T-cell (primary cell): ENCODE measurements at regions not wholly inside any gene's neighbourhood (a gene's known extent, or its start where the extent isn't known, plus 50 kb on each side); places are given as distances from the start of the nearest gene placed in this dataset.

Source experiments
- ATAC-seq, 4 experiments: fragments of 200-7000 bp in 3 of 4; fragments of 150-1000 bp in 1 of 4; cut with Tn5 transposase; replicated peaks in 1 of 4; 1 replicate in 3 of 4; 2 replicates in 1 of 4; pipeline ENCODE4 v1.10.0; 2021; ENCODE audit warnings: moderate library complexity in 3 of 4, mild to moderate bottlenecking in 2 of 4, moderate number of reproducible peaks in 1 of 4
- CTCF ChIA-PET, 2 donors: fragments of 300-600 bp; sonication (Branson Sonifier 250); formaldehyde crosslinking; loops; one replicate each; lab custom pipeline; 2022; ENCODE audit warnings: antibody characterized with exemption in 2 of 2; lab: Charles Lee
- POLR2A ChIA-PET, 2 donors: fragments of 300-600 bp; sonication (Branson Sonifier 250); formaldehyde crosslinking; loops; one replicate each; lab custom pipeline; 2022; ENCODE audit warnings: antibody characterized with exemption in 2 of 2; lab: Charles Lee
- DNase-seq, 35 experiments: peaks; one replicate each; pipeline versions ENCODE4 v3.0.0 to v3.0.0-alpha.2; 2013 to 2023
- H3K27ac ChIP-seq: one replicate; pipeline ENCODE4 v1.5.1; 2013; ENCODE audit warnings: low read length
- H3K27me3 ChIP-seq, 2 experiments: replicated peaks in 1 of 2; 1 replicate in 1 of 2; 2 replicates in 1 of 2; pipeline versions ENCODE4 v1.6.1 to v1.7.0; 2013; ENCODE audit warnings: low read length in 1 of 2, mixed read lengths in 1 of 2; ENCODE audit not compliant: control insufficient read depth in 2 of 2, insufficient read depth in 2 of 2; ENCODE audit errors: extremely low read depth in 1 of 2
- H3K36me3 ChIP-seq, 2 donors: 1 replicate in 1 of 2; 2 replicates in 1 of 2; pipeline versions ENCODE4 v1.6.1 to v1.7.0; 2013; ENCODE audit warnings: low read length in 1 of 2; ENCODE audit not compliant: control insufficient read depth in 2 of 2, insufficient read depth in 1 of 2; ENCODE audit errors: extremely low read depth in 1 of 2
- H3K4me1 ChIP-seq, 2 experiments: 1 replicate in 1 of 2; 2 replicates in 1 of 2; pipeline versions ENCODE4 v1.6.1 to v1.7.0; 2013; ENCODE audit warnings: low read length in 2 of 2, mixed read lengths in 1 of 2; ENCODE audit not compliant: insufficient read depth in 2 of 2, control insufficient read depth in 1 of 2; ENCODE audit errors: extremely low read depth in 1 of 2
- H3K4me3 ChIP-seq, 2 donors: 1 replicate in 1 of 2; 2 replicates in 1 of 2; pipeline versions ENCODE4 v1.5.1 to v1.7.0; 2013; ENCODE audit warnings: mild to moderate bottlenecking in 2 of 2, low read length in 1 of 2, moderate library complexity in 1 of 2; ENCODE audit not compliant: control insufficient read depth in 1 of 2; ENCODE audit errors: extremely low read depth in 1 of 2
- H3K9me3 ChIP-seq: 2 replicates; pipeline ENCODE4 v1.7.0; 2013
- H3K27ac Mint-ChIP-seq, 2 donors: one replicate each; pipeline ENCODE4 v1.8.0; 2020 to 2021; ENCODE audit warnings: mild to moderate bottlenecking in 2 of 2, mixed read lengths in 2 of 2
- H3K27me3 Mint-ChIP-seq, 2 donors: one replicate each; pipeline ENCODE4 v1.8.0; 2021 to 2022; ENCODE audit warnings: mixed read lengths in 2 of 2
- H3K36me3 Mint-ChIP-seq: one replicate; pipeline ENCODE4 v1.8.0; 2021; ENCODE audit warnings: mixed read lengths
- H3K4me1 Mint-ChIP-seq, 3 donors: one replicate each; pipeline ENCODE4 v1.8.0; 2020 to 2022; ENCODE audit warnings: mixed read lengths in 3 of 3, mild to moderate bottlenecking in 1 of 3
- H3K4me3 Mint-ChIP-seq, 3 donors: one replicate each; pipeline ENCODE4 v1.8.0; 2020 to 2022; ENCODE audit warnings: mild to moderate bottlenecking in 3 of 3, mixed read lengths in 3 of 3, moderate library complexity in 3 of 3
- H3K9me3 Mint-ChIP-seq, 3 donors: one replicate each; pipeline ENCODE4 v1.8.0; 2020 to 2022; ENCODE audit warnings: mixed read lengths in 3 of 3
- WGBS: methylation state at CpG from one replicate; pipeline ENCODE4 v1.1.5; 2013; ENCODE audit warnings: missing lambda C conversion rate; ENCODE audit not compliant: insufficient coverage; 5-methylcytosine and 5-hydroxymethylcytosine counted together

DNA sequence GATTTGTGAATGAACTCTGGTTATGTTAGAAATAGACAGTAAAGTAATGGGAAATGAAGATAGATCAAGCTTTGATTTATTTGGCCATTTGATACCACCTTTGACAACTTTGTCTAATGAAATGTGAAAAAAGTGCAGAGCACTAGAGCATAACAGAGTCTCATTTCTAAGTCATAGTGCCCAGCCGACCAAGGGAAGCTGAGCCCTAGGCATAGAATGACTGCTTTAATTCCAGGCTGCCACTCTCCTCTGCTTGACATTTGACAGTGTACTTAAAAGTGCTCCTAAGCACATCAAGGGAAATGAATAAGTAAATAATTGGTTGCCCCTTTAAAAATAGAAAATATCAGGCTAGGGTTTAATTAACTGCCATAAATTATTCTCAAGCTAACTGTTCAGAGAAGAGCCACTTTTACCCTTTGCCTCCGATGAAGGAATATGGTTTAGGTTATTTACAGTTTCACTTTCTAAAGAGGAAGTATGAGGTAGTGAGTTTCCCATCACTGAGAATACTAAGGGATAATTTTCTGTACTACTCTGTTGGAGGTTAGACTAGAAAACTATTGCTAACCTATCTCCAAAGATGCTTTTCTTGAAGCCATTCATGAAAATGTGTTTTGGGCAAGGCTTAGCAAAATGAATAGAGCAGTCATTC is 591.6 kb downstream of the REEP3 start:
- ATAC-seq (no peak), DNase-seq (no peak)
- no peak overlapping the region for H3K4me3 ChIP-seq
- Mint-ChIP-seq H3K4me3 (no peak overlapping the region), H3K36me3 (no peaks in the 10 kb centered on the region), H3K27me3 (peaks cover 0 to 3% of the 10 kb centered on the region in 2 donors), H3K4me1 (peaks cover 3 to 10% (median 3%) of the 10 kb centered on the region in 3 donors), H3K27ac (no peak overlapping the region), H3K9me3 (no peaks in the 10 kb centered on the region)
- H3K27ac ChIP-seq, result no peak overlapping the region
- H3K4me1 ChIP-seq, result no peaks in the 10 kb centered on the region
- POLR2A ChIA-PET, result interaction anchor here in 1 of 2 donors (0.5 kb wide), 1 partner anchor 70 kb away, joined by 6 read pairs; no protein-coding TSS in a partner anchor
- CTCF ChIA-PET, result no interaction called here
- no peaks in the 10 kb centered on the region for H3K27me3 ChIP-seq
- H3K9me3 ChIP-seq, result no peaks in the 10 kb centered on the region
- WGBS, result no CpG with 5 or more reads among the region's 2 CpGs
- no peaks in the 10 kb centered on the region for H3K36me3 ChIP-seq

DNA sequence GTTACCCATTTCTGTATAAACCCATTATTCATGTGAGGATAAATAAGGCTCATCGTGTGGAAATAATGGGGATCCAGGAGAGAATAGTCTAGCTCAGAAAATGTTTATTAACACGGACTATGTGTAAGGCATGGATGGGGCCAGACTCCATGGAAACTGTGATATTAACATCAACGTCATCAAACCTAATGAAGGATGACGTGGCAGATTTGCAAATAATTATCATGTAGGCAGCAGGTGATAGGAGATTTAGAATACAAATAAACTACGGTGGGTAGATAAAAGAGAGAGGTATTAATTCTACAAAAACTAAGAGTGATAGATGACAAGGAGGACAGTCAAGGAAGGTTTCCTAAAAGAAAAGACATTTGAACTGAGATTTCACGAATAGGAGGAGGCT is 592.2 kb downstream of the REEP3 start:
- no peak overlapping the region for H3K4me3 ChIP-seq
- H3K27ac ChIP-seq, result no peak overlapping the region
- ATAC-seq, result no peak
- Mint-ChIP-seq H3K4me1 (peaks cover 3 to 10% (median 3%) of the 10 kb centered on the region in 3 donors), H3K9me3 (no peaks in the 10 kb centered on the region), H3K27ac (no peak overlapping the region), H3K27me3 (peaks cover 0 to 3% of the 10 kb centered on the region in 2 donors), H3K4me3 (no peak overlapping the region), H3K36me3 (no peaks in the 10 kb centered on the region)
- no peaks in the 10 kb centered on the region for H3K36me3 ChIP-seq
- no peaks in the 10 kb centered on the region for H3K27me3 ChIP-seq
- no peak for DNase-seq
- ChIA-PET POLR2A (interaction anchor here in 1 of 2 donors (0.5 kb wide), 1 partner anchor 71 kb away, joined by 6 read pairs; no protein-coding TSS in a partner anchor), CTCF (no interaction called here)
- 79% methylated on average over 4 of the region's 6 CpGs for WGBS
- no peaks in the 10 kb centered on the region for H3K9me3 ChIP-seq
- no peaks in the 10 kb centered on the region for H3K4me1 ChIP-seq

DNA sequence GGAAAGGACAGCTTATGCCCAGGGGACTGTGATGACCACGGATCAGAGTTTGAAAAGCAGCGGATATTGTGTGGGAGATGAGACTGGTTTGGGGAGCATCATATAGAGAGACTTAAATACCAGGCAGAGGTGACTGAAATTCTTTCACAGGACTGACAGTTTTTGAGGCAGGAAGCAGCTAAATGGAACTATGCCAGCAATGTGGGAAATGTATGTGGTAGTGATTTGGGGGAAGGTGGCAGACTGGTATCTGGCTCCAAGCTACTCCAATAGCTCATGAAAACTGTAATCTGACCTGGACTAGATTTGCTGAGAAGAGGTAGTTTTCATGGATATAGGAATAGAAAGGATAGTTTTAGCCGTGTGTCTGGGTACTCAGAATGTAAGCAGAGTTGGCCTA is 592.6 kb downstream of the REEP3 start:
- POLR2A ChIA-PET, result interaction anchor here in 1 of 2 donors (0.6 kb wide), 1 partner anchor 139 kb away, joined by 3 read pairs; no protein-coding TSS in a partner anchor
- no peaks in the 10 kb centered on the region for H3K9me3 Mint-ChIP-seq
- Histone ChIP-seq H3K36me3 (no peaks in the 10 kb centered on the region), H3K9me3 (no peaks in the 10 kb centered on the region), H3K27me3 (no peaks in the 10 kb centered on the region), H3K4me3 (no peak overlapping the region), H3K4me1 (no peaks in the 10 kb centered on the region), H3K27ac (no peak overlapping the region)
- no peaks in the 10 kb centered on the region for H3K36me3 Mint-ChIP-seq
- H3K4me1 Mint-ChIP-seq, result peaks cover 3 to 10% (median 3%) of the 10 kb centered on the region in 3 donors
- no peak overlapping the region for H3K27ac Mint-ChIP-seq
- H3K4me3 Mint-ChIP-seq, result no peak overlapping the region
- peaks cover 0 to 3% of the 10 kb centered on the region in 2 donors for H3K27me3 Mint-ChIP-seq
- ATAC-seq (no peak), DNase-seq (no peak)
- CTCF ChIA-PET, result interaction anchor here in 1 of 2 donors (0.9 kb wide), 1 partner anchor 21 kb away, joined by 3 read pairs; no protein-coding TSS in a partner anchor
- 55% methylated on average over 2 of the region's 3 CpGs for WGBS

DNA sequence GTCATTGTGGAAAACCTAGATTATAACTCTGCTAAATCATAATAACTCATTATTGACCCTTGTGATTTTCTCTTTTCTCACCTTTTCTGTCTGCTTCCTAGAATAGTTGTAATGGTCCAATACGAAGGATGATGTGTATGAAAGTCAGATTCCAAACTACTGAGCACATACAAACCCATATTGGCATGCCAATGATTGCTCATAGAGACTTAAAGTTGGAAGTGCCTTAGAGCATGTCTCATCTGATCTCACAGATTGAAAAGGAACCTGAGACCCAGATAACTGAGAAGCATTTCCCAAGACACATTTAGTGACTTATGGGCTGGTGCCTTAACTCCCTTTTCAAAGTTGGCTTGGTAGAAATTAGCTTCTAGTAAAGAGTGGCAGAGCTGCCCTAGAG is 594.3 kb downstream of the REEP3 start:
- ATAC-seq, result no peak
- H3K27ac ChIP-seq, result no peak overlapping the region
- H3K36me3 Mint-ChIP-seq, result no peaks in the 10 kb centered on the region
- H3K9me3 ChIP-seq, result no peaks in the 10 kb centered on the region
- no CpG with 5 or more reads among the region's 1 CpG for WGBS
- H3K36me3 ChIP-seq, result no peaks in the 10 kb centered on the region
- H3K27me3 ChIP-seq, result no peaks in the 10 kb centered on the region
- H3K4me1 ChIP-seq, result no peaks in the 10 kb centered on the region
- no peak for DNase-seq
- H3K4me3 Mint-ChIP-seq, result no peak overlapping the region
- no peaks in the 10 kb centered on the region for H3K9me3 Mint-ChIP-seq
- no peak overlapping the region for H3K27ac Mint-ChIP-seq
- CTCF ChIA-PET, result no interaction called here
- H3K4me1 Mint-ChIP-seq, result peaks cover 3 to 10% (median 3%) of the 10 kb centered on the region in 3 donors
- no peak overlapping the region for H3K4me3 ChIP-seq
- H3K27me3 Mint-ChIP-seq, result peaks cover 3% of the 10 kb centered on the region in 2 donors
- POLR2A ChIA-PET, result no interaction called here

DNA sequence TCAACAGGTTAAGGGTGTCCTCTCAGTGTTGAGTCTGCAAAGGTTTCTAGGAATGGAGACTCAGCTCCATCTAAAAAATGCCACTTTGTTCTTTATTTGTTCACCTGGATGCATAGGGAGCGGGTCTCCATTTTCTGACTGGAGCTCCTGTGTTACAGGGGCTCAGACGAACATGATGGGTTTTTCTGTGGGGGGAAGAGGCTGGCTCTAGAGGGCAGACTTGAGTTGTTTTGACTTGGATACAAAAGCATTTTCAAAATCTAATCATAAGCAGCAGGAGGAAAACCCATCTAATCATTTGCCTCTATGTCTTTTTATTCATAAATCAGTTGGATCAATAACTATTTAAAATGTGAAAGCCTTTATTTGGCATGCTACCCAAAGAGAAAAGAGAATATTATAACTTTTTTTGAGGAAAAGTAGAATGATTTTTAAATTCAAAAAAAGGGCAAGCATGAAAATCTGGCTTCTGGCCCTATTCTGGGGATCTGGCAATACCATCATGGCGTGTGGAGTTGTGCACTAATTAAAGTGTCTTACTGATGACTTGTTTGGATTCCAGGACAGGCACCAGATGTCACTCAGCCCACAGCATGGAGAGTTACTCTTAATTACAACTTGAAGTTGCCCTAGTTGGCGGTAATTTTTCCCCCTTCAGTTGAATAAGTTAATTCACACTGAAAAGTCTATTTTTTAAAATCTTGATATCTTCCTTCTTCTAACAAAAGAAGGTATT is 594.9 kb downstream of the REEP3 start:
- no peak overlapping the region for H3K4me3 ChIP-seq
- ATAC-seq (no peak), DNase-seq (no peak)
- no peak overlapping the region for H3K27ac ChIP-seq
- POLR2A ChIA-PET, result no interaction called here
- CTCF ChIA-PET, result no interaction called here
- H3K9me3 ChIP-seq, result no peaks in the 10 kb centered on the region
- H3K36me3 ChIP-seq, result no peaks in the 10 kb centered on the region
- no peaks in the 10 kb centered on the region for H3K27me3 ChIP-seq
- no peaks in the 10 kb centered on the region for H3K4me1 ChIP-seq
- peaks cover 3% of the 10 kb centered on the region in 2 donors for H3K27me3 Mint-ChIP-seq
- H3K36me3 Mint-ChIP-seq, result no peaks in the 10 kb centered on the region
- no peak overlapping the region for H3K27ac Mint-ChIP-seq
- H3K9me3 Mint-ChIP-seq, result no peaks in the 10 kb centered on the region
- peaks cover 3 to 10% (median 3%) of the 10 kb centered on the region in 3 donors for H3K4me1 Mint-ChIP-seq
- WGBS, result 80% methylated on average over 1 of the region's 4 CpGs
- no peak overlapping the region for H3K4me3 Mint-ChIP-seq

DNA sequence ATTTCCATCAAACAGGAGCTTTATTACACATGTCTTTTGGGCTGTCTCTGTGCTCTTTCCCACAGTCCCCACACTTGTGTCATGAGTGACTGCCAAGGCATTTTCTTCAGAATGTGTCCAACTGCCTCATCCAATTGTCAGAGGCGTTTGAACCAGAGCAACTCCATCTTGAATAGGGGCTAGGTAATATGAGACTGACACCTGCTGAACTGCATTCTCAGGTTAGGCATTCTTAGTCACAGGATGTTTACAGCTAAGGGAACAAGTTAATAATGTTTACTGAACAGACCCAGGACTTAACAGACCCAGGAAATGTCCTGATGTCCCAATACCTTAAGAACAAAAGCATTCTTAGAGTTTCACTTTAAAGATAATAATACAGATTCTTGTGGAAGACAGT is 595.5 kb downstream of the REEP3 start:
- H3K27ac Mint-ChIP-seq, result no peak overlapping the region
- no peak for ATAC-seq
- no peaks in the 10 kb centered on the region for H3K9me3 Mint-ChIP-seq
- Histone ChIP-seq H3K36me3 (no peaks in the 10 kb centered on the region), H3K4me1 (no peaks in the 10 kb centered on the region), H3K27ac (no peak overlapping the region), H3K27me3 (no peaks in the 10 kb centered on the region), H3K4me3 (no peak overlapping the region), H3K9me3 (no peaks in the 10 kb centered on the region)
- DNase-seq, result no peak
- no peak overlapping the region for H3K4me3 Mint-ChIP-seq
- H3K27me3 Mint-ChIP-seq, result peaks cover 3% of the 10 kb centered on the region in 2 donors
- no peaks in the 10 kb centered on the region for H3K36me3 Mint-ChIP-seq
- WGBS, result no CpG with 5 or more reads among the region's 1 CpG
- ChIA-PET CTCF (no interaction called here), POLR2A (no interaction called here)
- H3K4me1 Mint-ChIP-seq, result peaks cover 3 to 10% (median 3%) of the 10 kb centered on the region in 3 donors
